ENCODE measurements at regions not wholly inside any gene's neighbourhood (a gene's known extent, or its start where the extent isn't known, plus 50 kb on each side); places are given as distances from the start of the nearest gene placed in this dataset.
A peak's percentile ranks its signal among the peaks of the same experiment; 100 is the strongest.

DNA sequence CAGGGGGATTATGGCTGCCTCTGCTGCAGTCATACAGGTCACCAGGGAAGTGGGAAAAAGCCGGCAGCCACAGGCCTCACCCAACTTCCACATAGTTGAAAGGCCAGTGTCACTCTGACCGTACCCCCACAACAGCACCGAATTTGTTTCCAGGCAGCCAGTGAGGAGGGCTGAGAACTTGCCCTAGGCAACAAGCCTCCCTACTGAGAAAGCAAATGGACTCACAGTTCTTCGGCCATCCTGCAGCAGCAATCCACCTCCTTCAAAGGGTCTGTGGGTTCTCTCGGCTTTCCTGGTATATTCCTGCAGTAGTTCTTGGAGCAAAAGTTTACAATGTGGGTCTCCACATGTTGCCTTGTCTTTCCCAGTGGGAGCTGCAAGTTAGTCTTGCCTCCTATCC lies 251.3 kb downstream of the ETNK1 start:
- no peaks in the 10 kb centered on the region for H3K4me1 ChIP-seq
- TF ChIP-seq POLR2AphosphoS5 (IDR thresholded peaks at IDR 0.05) (no peak), POLR2A (IDR thresholded peaks at IDR 0.05) (no peak)
- TF ChIP-seq, protein P1, sequence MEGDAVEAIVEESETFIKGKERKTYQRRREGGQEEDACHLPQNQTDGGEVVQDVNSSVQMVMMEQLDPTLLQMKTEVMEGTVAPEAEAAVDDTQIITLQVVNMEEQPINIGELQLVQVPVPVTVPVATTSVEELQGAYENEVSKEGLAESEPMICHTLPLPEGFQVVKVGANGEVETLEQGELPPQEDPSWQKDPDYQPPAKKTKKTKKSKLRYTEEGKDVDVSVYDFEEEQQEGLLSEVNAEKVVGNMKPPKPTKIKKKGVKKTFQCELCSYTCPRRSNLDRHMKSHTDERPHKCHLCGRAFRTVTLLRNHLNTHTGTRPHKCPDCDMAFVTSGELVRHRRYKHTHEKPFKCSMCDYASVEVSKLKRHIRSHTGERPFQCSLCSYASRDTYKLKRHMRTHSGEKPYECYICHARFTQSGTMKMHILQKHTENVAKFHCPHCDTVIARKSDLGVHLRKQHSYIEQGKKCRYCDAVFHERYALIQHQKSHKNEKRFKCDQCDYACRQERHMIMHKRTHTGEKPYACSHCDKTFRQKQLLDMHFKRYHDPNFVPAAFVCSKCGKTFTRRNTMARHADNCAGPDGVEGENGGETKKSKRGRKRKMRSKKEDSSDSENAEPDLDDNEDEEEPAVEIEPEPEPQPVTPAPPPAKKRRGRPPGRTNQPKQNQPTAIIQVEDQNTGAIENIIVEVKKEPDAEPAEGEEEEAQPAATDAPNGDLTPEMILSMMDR (IDR thresholded peaks at IDR 0.05 in 8 of 11, conservative IDR thresholded peaks at IDR 0.05 in 3 of 11), result no peak
- intact Hi-C loops (cut with DNase I; ENCODE audit: low total_unique reads), result no loop called here

DNA sequence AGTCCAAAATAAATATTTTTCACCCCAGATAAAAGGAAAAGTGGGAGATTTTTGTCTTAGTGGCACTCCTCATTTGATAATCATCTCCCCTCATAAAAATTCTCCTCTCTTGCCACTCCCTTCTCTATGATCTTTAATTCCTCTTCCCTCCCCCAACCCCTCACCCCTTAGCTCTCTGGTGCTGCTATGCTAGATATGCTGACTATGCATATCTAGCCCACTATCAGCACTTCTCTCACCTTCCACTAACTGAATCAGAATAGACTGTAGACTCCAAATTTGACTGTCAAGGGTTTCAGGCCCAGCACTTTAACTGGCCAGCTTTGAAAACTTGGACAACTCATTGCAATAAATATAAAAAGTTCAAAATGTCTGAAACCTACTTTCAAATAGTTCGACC lies 254.2 kb downstream of the ETNK1 start:
- H3K27me3 ChIP-seq (replicated peaks in 1 of 7), result no peaks in the 10 kb centered on the region
- TF ChIP-seq POLR2AphosphoS5 (IDR thresholded peaks at IDR 0.05) (no peak), POLR2A (IDR thresholded peaks at IDR 0.05) (no peak)
- TF ChIP-seq, protein P1 (IDR thresholded peaks at IDR 0.05 in 8 of 11, conservative IDR thresholded peaks at IDR 0.05 in 3 of 11), result no peak
- H3K27ac ChIP-seq, result no peak overlapping the region
- WGBS, 5 donors, result 54 to 80% (median 74%) methylated on average over 1 of the region's 1 CpG
- H3K4me3 ChIP-seq, result no peak overlapping the region
- no peaks in the 10 kb centered on the region for H3K9me3 ChIP-seq
- H3K4me1 ChIP-seq, result no peaks in the 10 kb centered on the region
- no peak for DNase-seq
- no peaks in the 10 kb centered on the region for H3K36me3 ChIP-seq
- intact Hi-C loops (cut with DNase I; ENCODE audit: low total_unique reads), result no loop called here

More for the DNA sequence above, 251.3 kb downstream of the ETNK1 start:
- no peak for DNase-seq
- Histone ChIP-seq H3K27ac (no peak overlapping the region), H3K36me3 (no peaks in the 10 kb centered on the region), H3K4me3 (no peak overlapping the region), H3K27me3 (replicated peaks in 1 of 7) (no peaks in the 10 kb centered on the region), H3K9me3 (no peaks in the 10 kb centered on the region)
- 82 to 92% (median 88%) methylated on average over 4 to 5 of the region's 5 CpGs for WGBS, 5 donors

DNA sequence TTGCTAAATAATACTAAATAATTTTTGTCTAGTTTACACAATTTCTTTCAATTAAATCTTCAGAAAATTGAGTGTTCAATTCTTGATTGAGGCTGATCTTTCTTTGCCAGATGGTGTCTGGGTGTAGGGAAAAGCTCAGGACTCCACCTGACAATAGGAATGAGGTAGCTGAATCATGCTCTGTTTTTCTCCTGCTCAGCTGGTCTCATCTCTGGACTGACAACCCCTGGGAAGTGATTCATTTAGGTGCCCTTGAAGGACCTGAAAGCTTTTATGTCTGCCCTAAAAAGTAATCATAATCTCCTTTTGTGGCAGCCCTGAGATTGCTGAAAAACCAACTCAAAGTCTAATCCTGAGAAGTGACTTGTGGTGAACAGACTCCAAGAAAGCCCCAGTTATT lies 255.4 kb downstream of the ETNK1 start:
- no peaks in the 10 kb centered on the region for H3K4me1 ChIP-seq
- H3K27me3 ChIP-seq (replicated peaks in 1 of 7), result no peaks in the 10 kb centered on the region
- no peaks in the 10 kb centered on the region for H3K9me3 ChIP-seq
- TF ChIP-seq POLR2A (IDR thresholded peaks at IDR 0.05) (no peak), POLR2AphosphoS5 (IDR thresholded peaks at IDR 0.05) (no peak)
- TF ChIP-seq, protein P1 (IDR thresholded peaks at IDR 0.05 in 8 of 11, conservative IDR thresholded peaks at IDR 0.05 in 3 of 11), result no peak
- no peak for DNase-seq
- intact Hi-C loops (cut with DNase I; ENCODE audit: low total_unique reads), result no loop called here
- no peaks in the 10 kb centered on the region for H3K36me3 ChIP-seq
- H3K27ac ChIP-seq, result no peak overlapping the region
- H3K4me3 ChIP-seq, result no peak overlapping the region

- no peaks in the 10 kb centered on the region for H3K36me3 ChIP-seq
- WGBS, 5 donors, result 71 to 79% (median 76%) methylated on average over 5 to 6 of the region's 6 CpGs
These were observed 255.8 kb downstream of the ETNK1 start for GRCh38 chr12:22880807-22881206.

More at GRCh38 chr12:22880807-22881206, 255.8 kb downstream of the ETNK1 start:
- H3K27ac ChIP-seq, result no peak overlapping the region
- no peak overlapping the region for H3K4me3 ChIP-seq
- no peaks in the 10 kb centered on the region for H3K27me3 ChIP-seq (replicated peaks in 1 of 7)
- intact Hi-C loops (cut with DNase I; ENCODE audit: low total_unique reads), result no loop called here
- H3K9me3 ChIP-seq, result no peaks in the 10 kb centered on the region
- H3K4me1 ChIP-seq, result no peaks in the 10 kb centered on the region
- TF ChIP-seq POLR2AphosphoS5 (IDR thresholded peaks at IDR 0.05) (no peak), POLR2A (IDR thresholded peaks at IDR 0.05) (no peak)
- TF ChIP-seq, protein P1 (IDR thresholded peaks at IDR 0.05 in 8 of 11, conservative IDR thresholded peaks at IDR 0.05 in 3 of 11), result no peak
- peak; percentile 64 for DNase-seq

Data from spleen (tissue), 11 donors.